KOPT-K1 (cell line): ENCODE measurements at regions not wholly inside any gene's neighbourhood (a gene's known extent, or its start where the extent isn't known, plus 50 kb on each side); places are given as distances from the start of the nearest gene placed in this dataset.

Source experiments
- H3K27ac ChIP-seq: fragments of 200-600 bp; sonication (generic); 2 replicates; pipeline ENCODE4 v1.5.1; 2016; ENCODE audit warnings: antibody characterized with exemption, mild to moderate bottlenecking, low read depth, low read length; ENCODE audit not compliant: poor library complexity, severe bottlenecking
- H3K36me3 ChIP-seq: fragments of 200-600 bp; sonication (generic); 2 replicates; pipeline ENCODE4 v1.5.1; 2017; ENCODE audit warnings: antibody characterized with exemption, mild to moderate bottlenecking, low read length, moderate library complexity; ENCODE audit not compliant: insufficient read depth
- H3K9me3 ChIP-seq: fragments of 200-600 bp; sonication (generic); 2 replicates; pipeline ENCODE4 v1.5.1; 2017; ENCODE audit warnings: antibody characterized with exemption, low read length, mild to moderate bottlenecking; ENCODE audit not compliant: insufficient read depth, poor library complexity, severe bottlenecking

GRCh38 chr13:85521657-85522056, 277.6 kb downstream of the SLITRK6 start:
- Histone ChIP-seq H3K36me3 (no peaks in the 10 kb centered on the region), H3K9me3 (no peaks in the 10 kb centered on the region), H3K27ac (no peak overlapping the region)

GRCh38 chr13:85520445-85520844, 278.8 kb downstream of the SLITRK6 start:
- peaks cover 7% of the 10 kb centered on the region for H3K9me3 ChIP-seq
- H3K27ac ChIP-seq: no peak overlapping the region
- no peaks in the 10 kb centered on the region for H3K36me3 ChIP-seq

GRCh38 chr13:85519363-85519762, 279.9 kb downstream of the SLITRK6 start:
- peaks cover 7% of the 10 kb centered on the region for H3K9me3 ChIP-seq
- H3K36me3 ChIP-seq: no peaks in the 10 kb centered on the region
- H3K27ac ChIP-seq: no peak overlapping the region

- Histone ChIP-seq H3K9me3 (peaks cover 7% of the 10 kb centered on the region), H3K27ac (no peak overlapping the region), H3K36me3 (no peaks in the 10 kb centered on the region)
Observed at GRCh38 chr13:85512421-85512820, 286.8 kb downstream of the SLITRK6 start.

- Histone ChIP-seq H3K9me3 (no peaks in the 10 kb centered on the region), H3K36me3 (no peaks in the 10 kb centered on the region), H3K27ac (no peak overlapping the region)
Observed at GRCh38 chr13:85509512-85509911, 289.7 kb downstream of the SLITRK6 start.

GRCh38 chr13:85508683-85509329, 290.4 kb downstream of the SLITRK6 start:
- H3K9me3 ChIP-seq: no peaks in the 10 kb centered on the region
- H3K36me3 ChIP-seq: no peaks in the 10 kb centered on the region
- H3K27ac ChIP-seq: no peak overlapping the region

- no peak overlapping the region for H3K27ac ChIP-seq
- H3K9me3 ChIP-seq: no peaks in the 10 kb centered on the region
Observed at GRCh38 chr13:85503797-85504196, 295.4 kb downstream of the SLITRK6 start.

GRCh38 chr13:85501616-85502015, 297.6 kb downstream of the SLITRK6 start:
- H3K9me3 ChIP-seq: no peaks in the 10 kb centered on the region
- H3K27ac ChIP-seq: no peak overlapping the region
- H3K36me3 ChIP-seq: no peaks in the 10 kb centered on the region

More at GRCh38 chr13:85503797-85504196, 295.4 kb downstream of the SLITRK6 start:
- H3K36me3 ChIP-seq: no peaks in the 10 kb centered on the region

- H3K27ac ChIP-seq: no peak overlapping the region
- H3K36me3 ChIP-seq: no peaks in the 10 kb centered on the region
- no peaks in the 10 kb centered on the region for H3K9me3 ChIP-seq
Observed at GRCh38 chr13:85500696-85501256, 298.4 kb downstream of the SLITRK6 start.

GRCh38 chr13:85498774-85499173, 300.4 kb downstream of the SLITRK6 start:
- H3K36me3 ChIP-seq: no peaks in the 10 kb centered on the region
- no peaks in the 10 kb centered on the region for H3K9me3 ChIP-seq
- no peak overlapping the region for H3K27ac ChIP-seq

GRCh38 chr13:85497652-85498051, 301.6 kb downstream of the SLITRK6 start:
- no peaks in the 10 kb centered on the region for H3K9me3 ChIP-seq
- H3K27ac ChIP-seq: no peak overlapping the region
- H3K36me3 ChIP-seq: no peaks in the 10 kb centered on the region

- Histone ChIP-seq H3K9me3 (no peaks in the 10 kb centered on the region), H3K27ac (no peak overlapping the region), H3K36me3 (no peaks in the 10 kb centered on the region)
Observed at GRCh38 chr13:85492283-85492682, 306.9 kb downstream of the SLITRK6 start.

- Histone ChIP-seq H3K27ac (no peak overlapping the region), H3K9me3 (no peaks in the 10 kb centered on the region), H3K36me3 (no peaks in the 10 kb centered on the region)
Observed at GRCh38 chr13:85486663-85487062, 312.6 kb downstream of the SLITRK6 start.

- Histone ChIP-seq H3K27ac (no peak overlapping the region), H3K9me3 (no peaks in the 10 kb centered on the region), H3K36me3 (no peaks in the 10 kb centered on the region)
Observed at GRCh38 chr13:85473144-85473543, 326.1 kb downstream of the SLITRK6 start.

- Histone ChIP-seq H3K27ac (no peak overlapping the region), H3K9me3 (no peaks in the 10 kb centered on the region), H3K36me3 (no peaks in the 10 kb centered on the region)
Observed at GRCh38 chr13:85469320-85469719, 329.9 kb downstream of the SLITRK6 start.

GRCh38 chr13:85462792-85463425, 336.3 kb downstream of the SLITRK6 start:
- no peak overlapping the region for H3K27ac ChIP-seq
- no peaks in the 10 kb centered on the region for H3K36me3 ChIP-seq
- H3K9me3 ChIP-seq: peaks cover 8% of the 10 kb centered on the region
